Nephron progenitor cell (in vitro differentiated cells): ENCODE measurements at regions not wholly inside any gene's neighbourhood (a gene's known extent, or its start where the extent isn't known, plus 50 kb on each side); places are given as distances from the start of the nearest gene placed in this dataset.

ENCODE experiments used
- DNase-seq: peaks from one replicate; pipeline ENCODE4 v3.0.0; 2021
- H3K27ac Mint-ChIP-seq: 2 replicates; pipeline ENCODE4 v1.8.0; 2021; ENCODE audit warnings: mild to moderate bottlenecking, moderate library complexity, mixed read lengths
- H3K27me3 Mint-ChIP-seq: 2 replicates; pipeline ENCODE4 v1.8.0; 2021; ENCODE audit warnings: mild to moderate bottlenecking, low read depth, mixed read lengths; ENCODE audit not compliant: poor library complexity
- H3K36me3 Mint-ChIP-seq: 2 replicates; pipeline ENCODE4 v1.8.0; 2021; ENCODE audit warnings: low read depth, mixed read lengths
- H3K4me1 Mint-ChIP-seq: 2 replicates; pipeline ENCODE4 v1.8.0; 2021; ENCODE audit warnings: mixed read lengths
- H3K4me3 Mint-ChIP-seq: 2 replicates; pipeline ENCODE4 v1.8.0; 2021; ENCODE audit warnings: mild to moderate bottlenecking, moderate library complexity, mixed read lengths
- H3K9me3 Mint-ChIP-seq: 2 replicates; pipeline ENCODE4 v1.8.0; 2021; ENCODE audit warnings: mild to moderate bottlenecking, moderate library complexity, mixed read lengths
- CTCF ChIP-seq: fragments of 200-600 bp; sonication (generic); IDR thresholded peaks from 2 replicates; pipeline ENCODE4 v1.5.0; 2021; ENCODE audit warnings: antibody characterized with exemption

- no peak overlapping the region for H3K4me3 Mint-ChIP-seq
- no peak overlapping the region for H3K27ac Mint-ChIP-seq
- DNase-seq, result no peak
- peaks cover 5% of the 10 kb centered on the region for H3K36me3 Mint-ChIP-seq
- no peaks in the 10 kb centered on the region for H3K4me1 Mint-ChIP-seq
- no peak for TF ChIP-seq CTCF
- peaks cover 15% of the 10 kb centered on the region for H3K9me3 Mint-ChIP-seq
- H3K27me3 Mint-ChIP-seq, result no peaks in the 10 kb centered on the region
These were observed 130.1 kb downstream of the PTPRS start for GRCh38 chr19:5210556-5210955.

GRCh38 chr19:5207806-5208205 is 132.8 kb downstream of the PTPRS start:
- no peak for TF ChIP-seq CTCF

GRCh38 chr19:5206751-5207075 is 133.9 kb downstream of the PTPRS start:
- Mint-ChIP-seq H3K27ac (no peak overlapping the region), H3K9me3 (peaks cover 30% of the 10 kb centered on the region), H3K36me3 (peaks cover 41% of the 10 kb centered on the region), H3K4me1 (no peaks in the 10 kb centered on the region), H3K4me3 (no peak overlapping the region), H3K27me3 (peaks cover 5% of the 10 kb centered on the region)
- no peak for DNase-seq
- no peak for TF ChIP-seq CTCF

More at GRCh38 chr19:5207806-5208205, 132.8 kb downstream of the PTPRS start:
- H3K4me3 Mint-ChIP-seq, result no peak overlapping the region
- peaks cover 5% of the 10 kb centered on the region for H3K27me3 Mint-ChIP-seq
- no peaks in the 10 kb centered on the region for H3K4me1 Mint-ChIP-seq
- no peak for DNase-seq
- peaks cover 30% of the 10 kb centered on the region for H3K36me3 Mint-ChIP-seq
- no peak overlapping the region for H3K27ac Mint-ChIP-seq
- peaks cover 23% of the 10 kb centered on the region for H3K9me3 Mint-ChIP-seq

- Mint-ChIP-seq H3K36me3 (peaks cover 46% of the 10 kb centered on the region), H3K27me3 (peaks cover 5% of the 10 kb centered on the region), H3K27ac (no peak overlapping the region), H3K4me3 (no peak overlapping the region), H3K9me3 (peaks cover 32% of the 10 kb centered on the region), H3K4me1 (no peaks in the 10 kb centered on the region)
- no peak for TF ChIP-seq CTCF
- no peak for DNase-seq
These were observed 134.5 kb downstream of the PTPRS start for GRCh38 chr19:5205937-5206750.

GRCh38 chr19:5205381-5205780 is 135.2 kb downstream of the PTPRS start:
- H3K9me3 Mint-ChIP-seq, result peaks cover 38% of the 10 kb centered on the region
- no peak overlapping the region for H3K27ac Mint-ChIP-seq
- no peak overlapping the region for H3K4me3 Mint-ChIP-seq
- peaks cover 52% of the 10 kb centered on the region for H3K36me3 Mint-ChIP-seq
- peaks cover 5% of the 10 kb centered on the region for H3K27me3 Mint-ChIP-seq
- DNase-seq, result no peak
- no peaks in the 10 kb centered on the region for H3K4me1 Mint-ChIP-seq
- no peak for TF ChIP-seq CTCF

GRCh38 chr19:5204212-5204611 is 136.4 kb downstream of the PTPRS start:
- H3K36me3 Mint-ChIP-seq, result peaks cover 52% of the 10 kb centered on the region
- peaks cover 47% of the 10 kb centered on the region for H3K9me3 Mint-ChIP-seq
- no peak for TF ChIP-seq CTCF
- H3K4me1 Mint-ChIP-seq, result no peaks in the 10 kb centered on the region
- DNase-seq, result no peak
- no peak overlapping the region for H3K27ac Mint-ChIP-seq
- H3K27me3 Mint-ChIP-seq, result peaks cover 5% of the 10 kb centered on the region
- no peak overlapping the region for H3K4me3 Mint-ChIP-seq
